GM21619 (cell line): ENCODE measurements at regions not wholly inside any gene's neighbourhood (a gene's known extent, or its start where the extent isn't known, plus 50 kb on each side); places are given as distances from the start of the nearest gene placed in this dataset.

Experiments
- ATAC-seq: cut with Tn5 transposase; IDR thresholded peaks from one replicate; pipeline ENCODE4 v1.9.1; 2021; ENCODE audit not compliant: unreplicated experiment

DNA sequence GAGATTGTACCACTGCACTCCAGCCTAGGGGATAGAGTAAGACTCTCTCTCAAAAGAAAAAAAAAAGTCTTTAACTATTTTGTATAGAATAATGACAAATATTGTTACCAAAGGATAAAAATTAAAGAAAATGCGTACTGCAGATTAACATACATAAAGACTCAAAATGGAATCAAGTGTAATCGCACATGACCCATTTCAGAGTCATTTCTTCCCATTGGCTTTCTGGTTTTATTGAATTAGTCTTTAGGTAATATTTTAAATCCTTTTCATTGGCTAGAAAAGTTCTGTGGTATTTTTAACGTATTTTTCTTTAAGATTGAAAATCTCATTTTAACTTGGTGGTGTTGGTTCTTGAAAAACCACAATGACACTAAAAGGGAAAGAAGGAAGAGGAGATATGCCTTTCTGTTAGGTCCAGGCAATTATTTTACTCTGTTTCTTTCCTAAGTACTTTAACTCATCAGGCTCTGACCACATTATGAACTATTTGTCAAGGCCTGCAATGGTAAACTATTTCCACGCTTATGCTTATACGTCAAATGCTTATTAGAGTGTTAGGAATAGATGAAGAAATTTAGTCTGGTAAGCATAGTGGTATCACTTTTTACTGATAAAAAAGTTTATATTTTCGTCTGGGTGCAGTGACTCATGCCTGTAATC is 52.3 kb downstream of the PLEKHG1 start:
- ATAC-seq: no peak

DNA sequence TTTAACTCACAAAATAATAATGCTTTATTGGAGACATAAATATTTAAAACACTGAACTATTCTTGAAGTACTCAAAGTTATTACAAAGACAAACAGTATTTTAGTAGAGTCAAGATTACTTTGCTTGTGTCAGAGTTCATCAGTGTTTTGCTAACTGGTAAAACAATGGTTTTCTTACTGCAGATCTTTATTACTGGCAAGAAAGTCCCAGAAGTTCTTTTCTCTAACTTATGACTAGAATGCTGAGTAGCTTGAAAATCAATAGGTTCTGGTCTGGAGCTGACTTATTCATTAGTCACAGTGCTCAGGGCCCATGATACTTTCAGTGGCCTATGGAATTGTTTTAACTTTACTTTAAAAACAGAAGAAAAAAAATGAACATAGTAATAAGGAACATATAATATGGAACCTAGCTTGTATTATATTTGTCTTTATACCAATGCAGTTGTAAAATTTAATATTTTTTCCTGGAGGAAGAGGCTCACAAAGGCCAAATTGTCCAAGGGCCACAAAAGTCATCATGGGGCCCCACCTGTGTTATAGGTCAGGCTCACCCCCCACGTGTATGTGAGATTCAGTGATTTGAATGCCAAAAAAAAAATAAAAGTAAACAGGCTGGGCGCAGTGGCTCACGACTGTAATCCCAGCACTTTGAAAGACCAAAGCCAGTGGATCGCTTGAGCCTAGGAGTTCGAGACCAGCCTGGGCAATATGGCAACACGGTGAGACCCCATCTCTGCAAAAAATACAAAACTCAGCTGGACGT is 53.3 kb downstream of the PLEKHG1 start:
- no peak for ATAC-seq

- no peak for ATAC-seq
These were observed 54.9 kb downstream of the PLEKHG1 start for GRCh38 chr6:150654608-150655007.

DNA sequence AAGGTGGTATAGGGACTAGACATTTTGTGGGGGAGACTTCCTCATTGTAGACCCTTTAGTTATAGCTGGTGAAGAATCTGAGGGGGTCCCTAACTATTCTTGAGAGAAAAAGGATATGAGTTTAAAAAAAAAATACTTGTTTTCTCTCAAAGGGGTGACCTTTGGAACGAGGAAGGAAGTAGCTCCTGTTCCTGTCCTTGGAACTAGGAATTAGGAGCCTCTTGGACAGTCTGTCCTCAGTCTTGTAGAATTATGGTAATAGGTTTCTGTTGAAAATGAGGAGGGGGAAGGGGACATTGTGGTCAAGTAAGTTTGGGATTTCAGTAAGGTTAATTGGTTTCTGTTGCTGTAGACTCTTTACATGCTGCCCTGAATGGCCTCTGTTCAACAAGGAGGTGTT is 56.5 kb downstream of the PLEKHG1 start:
- ATAC-seq: no peak

GRCh38 chr6:150658421-150658820 is 58.7 kb downstream of the PLEKHG1 start:
- no peak for ATAC-seq

GRCh38 chr6:150659046-150659763 is 59.5 kb downstream of the PLEKHG1 start:
- ATAC-seq: no peak

GRCh38 chr6:150661216-150662007 is 61.7 kb downstream of the PLEKHG1 start:
- no peak for ATAC-seq

GRCh38 chr6:150662814-150663213 is 63.1 kb downstream of the PLEKHG1 start:
- no peak for ATAC-seq

GRCh38 chr6:150664091-150664490 is 64.4 kb downstream of the PLEKHG1 start:
- ATAC-seq: no peak

DNA sequence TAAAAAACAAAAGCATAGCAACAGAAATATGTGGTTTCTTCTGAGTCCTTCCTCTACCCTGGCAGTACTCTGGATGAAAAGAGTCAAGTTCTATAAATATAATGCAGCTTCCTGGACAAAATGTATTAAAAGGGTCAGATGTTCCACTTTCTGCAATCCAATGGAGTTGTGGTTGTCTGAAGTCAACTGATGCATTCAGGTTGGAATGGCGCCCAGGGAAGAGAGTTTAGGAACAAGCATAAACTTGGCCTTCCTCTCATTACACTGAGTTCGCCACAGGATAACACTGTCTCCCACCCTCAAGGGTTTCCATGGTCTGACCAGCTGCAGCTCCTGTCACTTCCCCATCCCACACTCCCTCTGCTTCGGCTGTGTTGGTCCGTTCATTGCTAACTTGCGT is 66.4 kb downstream of the PLEKHG1 start:
- no peak for ATAC-seq

DNA sequence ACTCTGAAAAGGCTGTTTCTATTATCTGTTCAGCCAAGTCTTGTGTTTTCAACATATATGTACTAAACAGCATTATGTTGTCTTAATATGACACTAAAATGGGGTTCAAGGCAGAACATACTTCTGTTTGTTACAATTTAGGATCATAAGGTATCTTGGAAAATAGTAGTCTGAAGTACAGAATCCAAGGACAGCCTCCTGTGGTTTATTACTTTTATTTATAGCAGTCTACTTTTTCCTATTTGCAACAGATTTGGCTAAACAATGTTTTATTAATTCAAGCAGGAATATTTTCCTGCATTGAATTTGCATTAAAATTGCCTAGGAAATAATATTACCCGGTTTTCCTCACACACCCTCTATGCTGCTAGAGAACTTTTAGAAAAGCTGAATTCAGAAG is 67.7 kb downstream of the PLEKHG1 start:
- ATAC-seq: no peak

GRCh38 chr6:150667977-150668716 is 68.5 kb downstream of the PLEKHG1 start:
- ATAC-seq: no peak

DNA sequence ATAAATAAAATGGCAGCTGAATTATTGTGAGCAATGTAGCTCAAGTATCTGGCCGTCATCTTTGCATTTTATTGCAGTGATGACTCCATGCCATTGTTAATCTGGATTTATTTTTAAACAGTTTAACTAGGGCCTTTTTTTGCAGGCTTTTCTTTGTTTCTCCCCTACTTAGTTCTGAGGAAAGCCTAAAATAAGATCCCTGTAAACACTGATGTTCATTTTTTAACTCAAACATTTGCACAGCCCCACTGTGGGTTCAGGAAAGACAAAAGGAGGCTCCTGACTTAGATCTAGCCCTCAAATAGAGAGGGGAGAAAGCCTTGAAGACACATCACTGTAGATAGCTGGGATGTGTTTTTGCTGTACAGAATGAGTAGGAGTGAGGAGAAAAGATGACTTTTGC is 69.2 kb downstream of the PLEKHG1 start:
- ATAC-seq: no peak

GRCh38 chr6:150670311-150670710 is 70.6 kb downstream of the PLEKHG1 start:
- ATAC-seq: no peak

GRCh38 chr6:150672800-150673199 is 73.1 kb downstream of the PLEKHG1 start:
- no peak for ATAC-seq

DNA sequence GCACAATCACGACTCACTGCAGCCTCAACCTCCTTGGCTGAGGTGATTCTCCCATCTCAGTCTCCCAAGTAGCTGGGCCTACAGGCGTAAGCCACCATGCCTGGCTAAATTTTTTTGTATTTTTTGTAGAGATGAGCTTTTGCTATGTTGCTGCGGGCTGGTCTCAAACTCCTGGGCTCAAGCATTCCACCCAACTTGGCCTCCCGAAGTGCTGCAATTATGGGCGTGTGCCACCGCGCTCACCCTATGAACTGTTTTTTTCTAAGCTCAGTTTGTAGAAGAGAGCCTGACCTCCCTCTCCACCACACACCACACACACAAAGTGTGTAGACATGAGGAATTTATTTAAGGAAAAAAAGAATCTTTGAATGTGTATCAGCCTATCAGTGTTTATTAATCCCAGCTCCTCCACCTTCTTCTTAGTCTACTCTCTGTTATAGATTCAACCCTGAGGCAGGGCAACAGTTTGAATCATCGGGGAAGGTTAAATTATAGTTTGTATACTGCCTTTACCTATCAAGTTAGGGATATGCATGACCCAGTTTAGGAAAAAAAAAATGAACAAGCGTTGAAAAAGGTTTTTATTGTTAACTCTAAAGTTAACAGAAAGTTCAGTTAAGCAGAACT is 74.1 kb downstream of the PLEKHG1 start:
- ATAC-seq: no peak

- ATAC-seq: no peak
These were observed 76.7 kb downstream of the PLEKHG1 start for GRCh38 chr6:150676344-150676743.

- ATAC-seq: no peak
These were observed 77.1 kb downstream of the PLEKHG1 start for GRCh38 chr6:150676772-150677171.

DNA sequence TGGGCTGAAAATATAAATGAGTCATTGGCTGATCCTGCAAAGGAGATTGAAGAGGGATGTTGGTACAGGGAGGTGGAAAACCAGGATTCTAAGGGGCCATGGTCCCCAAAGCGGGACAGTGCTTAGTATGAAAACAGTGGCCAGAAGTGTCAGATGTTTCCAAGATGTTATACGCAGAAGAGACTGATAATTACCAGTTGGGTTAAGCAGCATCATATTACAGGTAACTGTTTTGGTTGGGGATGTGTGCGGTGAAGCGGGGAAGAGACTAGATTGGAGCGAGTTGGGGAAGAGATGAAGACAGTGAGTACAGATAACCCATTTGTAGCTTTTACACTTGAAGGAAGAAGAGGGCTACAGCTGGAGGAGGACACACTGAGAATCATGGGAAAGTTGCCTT is 80.8 kb downstream of the PLEKHG1 start:
- no peak for ATAC-seq
